ENCODE measurements at regions not wholly inside any gene's neighbourhood (a gene's known extent, or its start where the extent isn't known, plus 50 kb on each side); places are given as distances from the start of the nearest gene placed in this dataset.

GRCh38 chr2:105592288-105592687 is 152.4 kb upstream of the NCK2 start:
- DNase-seq = no peak

GRCh38 chr2:105590780-105591660 is 153.7 kb upstream of the NCK2 start:
- DNase-seq = no peak

GRCh38 chr2:105588581-105588980 is 156.1 kb upstream of the NCK2 start:
- no peak for DNase-seq

GRCh38 chr2:105587637-105588036 is 157.1 kb upstream of the NCK2 start:
- DNase-seq = no peak

GRCh38 chr2:105584435-105585010 is 160.2 kb upstream of the NCK2 start:
- no peak for DNase-seq

GRCh38 chr2:105582952-105583660 is 161.6 kb upstream of the NCK2 start:
- no peak for DNase-seq

- DNase-seq = no peak
Measured at GRCh38 chr2:105581555-105581944, 163.2 kb upstream of the NCK2 start.

- DNase-seq = no peak
Measured at GRCh38 chr2:105580870-105581554, 163.7 kb upstream of the NCK2 start.

- DNase-seq = no peak
Measured at GRCh38 chr2:105580216-105580615, 164.5 kb upstream of the NCK2 start.

- no peak for DNase-seq
Measured at GRCh38 chr2:105578166-105578565, 166.5 kb upstream of the NCK2 start.

GRCh38 chr2:105577762-105578161 is 166.9 kb upstream of the NCK2 start:
- DNase-seq = no peak

- peak; percentile 2 for DNase-seq
Measured at GRCh38 chr2:105576440-105577241, 168.1 kb upstream of the NCK2 start.

- DNase-seq = no peak
Measured at GRCh38 chr2:105576050-105576439, 168.7 kb upstream of the NCK2 start.

GRCh38 chr2:105575499-105576025 is 169.2 kb upstream of the NCK2 start:
- DNase-seq = no peak

GRCh38 chr2:105574796-105575344 is 169.8 kb upstream of the NCK2 start:
- DNase-seq = no peak

- no peak for DNase-seq
Measured at GRCh38 chr2:105573910-105574655, 170.6 kb upstream of the NCK2 start.

- DNase-seq = no peak
Measured at GRCh38 chr2:105573490-105573889, 171.2 kb upstream of the NCK2 start.

GRCh38 chr2:105571445-105571987 is 172.7 kb upstream of the FHL2 start:
- DNase-seq = no peak

- DNase-seq = no peak
Measured at GRCh38 chr2:105570757-105571156, 171.9 kb upstream of the FHL2 start.

GRCh38 chr2:105570326-105570725 is 171.5 kb upstream of the FHL2 start:
- DNase-seq = no peak

GRCh38 chr2:105569606-105570005 is 170.8 kb upstream of the FHL2 start:
- no peak for DNase-seq

Measured in GF-D8 (cell line).